HEK293 (cell line): ENCODE measurements at regions not wholly inside any gene's neighbourhood (a gene's known extent, or its start where the extent isn't known, plus 50 kb on each side); places are given as distances from the start of the nearest gene placed in this dataset.

Experiments
- CTCF ChIA-PET: fragments of 350-600 bp; formaldehyde crosslinking; extraction: SDS; loops from one replicate; lab custom pipeline; 2021; ENCODE audit warnings: antibody characterized with exemption; lab: Yijun Ruan, JAX
- POLR2A ChIA-PET: fragments of 300-600 bp; formaldehyde crosslinking; extraction: SDS; loops from one replicate; lab custom pipeline; 2020; ENCODE audit warnings: antibody characterized with exemption, inconsistent platforms; lab: Yijun Ruan, JAX
- H3K27ac ChIP-seq: fragments of 200-500 bp; sonication (Bioruptor generic); 2 replicates; pipeline ENCODE4 v1.5.1; 2014; ENCODE audit warnings: low read depth, low read length, control low read depth, inconsistent platforms; ENCODE audit errors: extremely low read depth
- H3K36me3 ChIP-seq, 2 experiments: fragments of 200-500 bp in 1 of 2; sonication (Bioruptor generic) in 1 of 2; 1 replicate in 1 of 2; 2 replicates in 1 of 2; pipeline ENCODE4 v1.5.1; 2014 to 2017; ENCODE audit warnings: inconsistent platforms in 2 of 2, low read length in 2 of 2; ENCODE audit not compliant: control insufficient read depth in 2 of 2, insufficient read depth in 1 of 2
- H3K4me1 ChIP-seq: fragments of 200-500 bp; sonication (Bioruptor generic); 2 replicates; pipeline ENCODE4 v1.5.1; 2014; ENCODE audit warnings: mild to moderate bottlenecking, low read length, inconsistent platforms; ENCODE audit not compliant: control insufficient read depth, insufficient read depth
- H3K4me3 ChIP-seq: 2 replicates; pipeline ENCODE4 v1.5.1; 2011; ENCODE audit warnings: low read depth, mild to moderate bottlenecking, control low read depth, low read length, moderate library complexity
- H3K9me3 ChIP-seq: fragments of 200-500 bp; sonication (Bioruptor generic); 2 replicates; pipeline ENCODE4 v1.5.1; 2014; ENCODE audit warnings: low read depth, low read length, inconsistent platforms; ENCODE audit not compliant: control insufficient read depth, insufficient read depth
- PRDM4 ChIP-seq: fragments of 450-650 bp; formaldehyde crosslinking; IDR thresholded peaks from 2 replicates; pipeline ENCODE4 v1.5.1; 2017; ENCODE audit warnings: missing biosample characterization, missing genetic modification characterization
- SP2 ChIP-seq: fragments of 450-650 bp; formaldehyde crosslinking; IDR thresholded peaks from 2 replicates; pipeline ENCODE4 v1.5.1; 2016; ENCODE audit warnings: missing biosample characterization, missing genetic modification characterization
- TSHZ1 ChIP-seq: fragments of 450-650 bp; formaldehyde crosslinking; IDR thresholded peaks from 2 replicates; pipeline ENCODE4 v1.5.1; 2016; ENCODE audit warnings: missing biosample characterization, missing genetic modification characterization, borderline replicate concordance
- YY1 ChIP-seq: fragments of 450-650 bp; formaldehyde crosslinking; IDR thresholded peaks from 2 replicates; pipeline ENCODE4 v1.5.1; 2018; ENCODE audit warnings: missing biosample characterization, missing genetic modification characterization
- ZEB2 ChIP-seq: fragments of 450-650 bp; formaldehyde crosslinking; IDR thresholded peaks from 2 replicates; pipeline ENCODE4 v1.5.1; 2016; ENCODE audit warnings: missing biosample characterization, missing genetic modification characterization
- ZFP41 ChIP-seq: fragments of 450-650 bp; formaldehyde crosslinking; IDR thresholded peaks from 2 replicates; pipeline ENCODE4 v1.5.1; 2016; ENCODE audit warnings: missing biosample characterization, missing genetic modification characterization, borderline replicate concordance
- ZNF132 ChIP-seq: fragments of 450-650 bp; formaldehyde crosslinking; IDR thresholded peaks from 2 replicates; pipeline ENCODE4 v1.5.1; 2017; ENCODE audit warnings: missing biosample characterization, missing genetic modification characterization, borderline replicate concordance
- ZNF146 ChIP-seq: fragments of 450-650 bp; formaldehyde crosslinking; IDR thresholded peaks from 2 replicates; pipeline ENCODE4 v1.5.1; 2016; ENCODE audit warnings: missing biosample characterization, missing genetic modification characterization
- ZNF37A ChIP-seq: fragments of 450-650 bp; IDR thresholded peaks from 2 replicates; pipeline ENCODE4 v1.5.1; 2018; ENCODE audit warnings: missing biosample characterization, missing genetic modification characterization
- ZNF513 ChIP-seq: fragments of 450-650 bp; IDR thresholded peaks from 2 replicates; pipeline ENCODE4 v1.5.1; 2018; ENCODE audit warnings: missing biosample characterization, missing genetic modification characterization
- ZNF514 ChIP-seq: fragments of 450-650 bp; formaldehyde crosslinking; IDR thresholded peaks from 2 replicates; pipeline ENCODE4 v1.5.1; 2016; ENCODE audit warnings: missing biosample characterization, missing genetic modification characterization
- ZNF548 ChIP-seq: fragments of 450-650 bp; formaldehyde crosslinking; IDR thresholded peaks from 2 replicates; pipeline ENCODE4 v1.5.1; 2016; ENCODE audit warnings: missing biosample characterization, missing genetic modification characterization
- ZNF558 ChIP-seq: fragments of 450-650 bp; formaldehyde crosslinking; IDR thresholded peaks from 2 replicates; pipeline ENCODE4 v1.5.1; 2016; ENCODE audit warnings: missing biosample characterization, missing genetic modification characterization
- ZNF654 ChIP-seq: fragments of 450-650 bp; formaldehyde crosslinking; IDR thresholded peaks from 2 replicates; pipeline ENCODE4 v1.5.1; 2016; ENCODE audit warnings: low read depth, missing biosample characterization, missing genetic modification characterization
- ZNF658 ChIP-seq: fragments of 450-650 bp; formaldehyde crosslinking; IDR thresholded peaks from 2 replicates; pipeline ENCODE4; 2016; ENCODE audit warnings: missing biosample characterization, missing genetic modification characterization
- ZNF747 ChIP-seq: fragments of 450-650 bp; formaldehyde crosslinking; IDR thresholded peaks from 2 replicates; pipeline ENCODE4 v1.5.1; 2016; ENCODE audit warnings: missing biosample characterization, missing genetic modification characterization
- ZNF792 ChIP-seq: fragments of 450-650 bp; formaldehyde crosslinking; IDR thresholded peaks from 2 replicates; pipeline ENCODE4 v1.5.1; 2016; ENCODE audit warnings: missing biosample characterization, missing genetic modification characterization
- ZNF830 ChIP-seq: fragments of 450-650 bp; IDR thresholded peaks from 2 replicates; pipeline ENCODE4 v1.5.0; 2018; ENCODE audit warnings: missing biosample characterization, missing genetic modification characterization, low read depth, mild to moderate bottlenecking, moderate library complexity
- ZNF837 ChIP-seq: fragments of 450-650 bp; formaldehyde crosslinking; IDR thresholded peaks from 2 replicates; pipeline ENCODE4 v1.5.1; 2016; ENCODE audit warnings: missing biosample characterization, missing genetic modification characterization
- ZSCAN4 ChIP-seq: fragments of 450-650 bp; formaldehyde crosslinking; IDR thresholded peaks from 2 replicates; pipeline ENCODE4 v1.5.1; 2017; ENCODE audit warnings: missing biosample characterization, missing genetic modification characterization

GRCh38 chr4:45939056-45939455 lies 184.8 kb downstream of the GABRG1 start:
- CTCF ChIA-PET, result no interaction called here
- Histone ChIP-seq H3K36me3 (no peaks in the 10 kb centered on the region), H3K4me3 (no peak overlapping the region), H3K4me1 (no peaks in the 10 kb centered on the region), H3K27ac (no peak overlapping the region)
- TF ChIP-seq ZNF548 (tag by site-specific recombination), result no peak
- no peak for TF ChIP-seq ZNF514 (tag by site-specific recombination)
- no peak for TF ChIP-seq SP2 (tag by site-specific recombination)
- no peak for TF ChIP-seq ZNF837
- TF ChIP-seq ZNF558 (tag by site-specific recombination), result no peak
- TF ChIP-seq TSHZ1 (tag by site-specific recombination), result no peak
- TF ChIP-seq ZEB2 (tag by site-specific recombination), result no peak
- TF ChIP-seq ZNF146 (tag by site-specific recombination), result no peak
- no peak for TF ChIP-seq ZNF792 (tag by site-specific recombination)
- TF ChIP-seq ZNF830 (tag by site-specific recombination), result no peak
- TF ChIP-seq ZNF747 (tag by site-specific recombination), result no peak
- no peak for TF ChIP-seq ZNF513 (tag by site-specific recombination)
- no peak for TF ChIP-seq YY1
- no peak for TF ChIP-seq ZSCAN4 (tag by site-specific recombination)
- no peak for TF ChIP-seq ZNF132
- no peak for TF ChIP-seq ZNF654 (tag by site-specific recombination)
- no peak for TF ChIP-seq ZFP41 (tag by site-specific recombination)
- no peak for TF ChIP-seq ZNF37A (tag by site-specific recombination)
- no peak for TF ChIP-seq PRDM4 (tag by site-specific recombination)
- TF ChIP-seq ZNF658 (tag by site-specific recombination), result no peak
- TF ChIP-seq, all 188 proteins: peak for 0
- no peaks in the 10 kb centered on the region for H3K9me3 ChIP-seq
- POLR2A ChIA-PET, result no interaction called here
